H1 (cell line): ENCODE measurements at regions not wholly inside any gene's neighbourhood (a gene's known extent, or its start where the extent isn't known, plus 50 kb on each side); places are given as distances from the start of the nearest gene placed in this dataset.

Experiments
- CTCF ChIA-PET: fragments of 300-600 bp; sonication (Branson Sonifier 250); formaldehyde crosslinking; loops from one replicate; lab custom pipeline; 2021; ENCODE audit not compliant: partially characterized antibody; lab: Charles Lee
- POLR2A ChIA-PET: fragments of 300-600 bp; sonication (Branson Sonifier 250); formaldehyde crosslinking; loops from one replicate; lab custom pipeline; 2021; ENCODE audit warnings: inconsistent platforms; ENCODE audit not compliant: partially characterized antibody; lab: Charles Lee
- DNase-seq, 2 experiments: peaks; one replicate each; pipeline versions ENCODE4 v3.0.0 to v3.0.0-alpha.2; 2010 to 2022; ENCODE audit warnings: low spot score in 2 of 2, low read depth in 1 of 2, mixed read lengths in 1 of 2
- FAIRE-seq: peaks from 2 replicates; lab custom pipeline; 2011; peaks lifted over from hg19 to GRCh38; lab: Jason Lieb, UNC
- H2AFZ ChIP-seq: 2 replicates; pipeline ENCODE4 v1.8.1; 2012; ENCODE audit warnings: low read length, inconsistent platforms
- H2AK5ac ChIP-seq: 2 replicates; pipeline ENCODE4 v1.6.1; 2013; ENCODE audit warnings: low read depth, low read length
- H2BK120ac ChIP-seq: replicated peaks from 2 replicates; pipeline ENCODE3; 2013; ENCODE audit warnings: low read depth, low read length, inconsistent platforms
- H2BK12ac ChIP-seq: 2 replicates; pipeline ENCODE4 v1.6.1; 2013; ENCODE audit warnings: low read depth, low read length
- H2BK15ac ChIP-seq: 2 replicates; pipeline ENCODE4 v1.6.1; 2013; ENCODE audit warnings: low read length
- H2BK20ac ChIP-seq: 2 replicates; pipeline ENCODE4 v1.6.1; 2013; ENCODE audit warnings: low read length
- H2BK5ac ChIP-seq: 2 replicates; pipeline ENCODE4 v1.6.1; 2013; ENCODE audit warnings: low read depth, low read length
- H3K14ac ChIP-seq: 2 replicates; pipeline ENCODE4 v1.6.1; 2013; ENCODE audit warnings: inconsistent platforms; ENCODE audit not compliant: insufficient read length
- H3K18ac ChIP-seq: 2 replicates; pipeline ENCODE4 v1.6.1; 2013; ENCODE audit warnings: low read length; ENCODE audit errors: extremely low read depth
- H3K23ac ChIP-seq: 2 replicates; pipeline ENCODE4 v1.6.1; 2013; ENCODE audit warnings: inconsistent platforms; ENCODE audit not compliant: insufficient read length
- H3K23me2 ChIP-seq: 2 replicates; pipeline ENCODE4 v1.6.1; 2013; ENCODE audit warnings: low read depth, low read length
- H3K27ac ChIP-seq: 2 replicates; pipeline ENCODE4 v1.6.1; 2011; ENCODE audit warnings: low read depth, low read length, inconsistent platforms
- H3K27me3 ChIP-seq, 4 experiments: replicated peaks in 1 of 4; 1 replicate in 1 of 4; 2 replicates in 3 of 4; pipeline versions ENCODE4 v1.6.1 to v1.8.1; 2011 to 2013; ENCODE audit warnings: low read length in 3 of 4, mild to moderate bottlenecking in 3 of 4, inconsistent platforms in 2 of 4, mixed read lengths in 2 of 4, moderate library complexity in 1 of 4; ENCODE audit not compliant: control insufficient read depth in 3 of 4, insufficient read depth in 3 of 4; ENCODE audit errors: extremely low read depth in 1 of 4
- H3K36me3 ChIP-seq, 4 experiments: 2 replicates each; pipeline versions ENCODE4 v1.6.1 to v1.8.1; 2011 to 2013; ENCODE audit warnings: mild to moderate bottlenecking in 4 of 4, low read length in 3 of 4, moderate library complexity in 2 of 4, control low read depth in 1 of 4, inconsistent platforms in 1 of 4; ENCODE audit not compliant: insufficient read depth in 4 of 4, control insufficient read depth in 2 of 4
- H3K4ac ChIP-seq: replicated peaks from 2 replicates; pipeline ENCODE3; 2013; ENCODE audit warnings: low read length, low read depth, mixed read lengths, inconsistent platforms; ENCODE audit not compliant: insufficient read length
- H3K4me1 ChIP-seq, 4 experiments: replicated peaks in 1 of 4; 1 replicate in 1 of 4; 2 replicates in 3 of 4; pipeline versions ENCODE4 v1.6.1 to v1.8.1; 2011 to 2013; ENCODE audit warnings: low read length in 3 of 4, inconsistent platforms in 2 of 4, mixed read lengths in 1 of 4; ENCODE audit not compliant: insufficient read depth in 4 of 4, control insufficient read depth in 3 of 4
- H3K4me2 ChIP-seq, 2 experiments: 2 replicates each; pipeline versions ENCODE4 v1.6.1 to v1.8.1; 2011 to 2013; ENCODE audit warnings: low read depth in 2 of 2, low read length in 2 of 2, control low read depth in 1 of 2, inconsistent platforms in 1 of 2, mild to moderate bottlenecking in 1 of 2; ENCODE audit not compliant: insufficient read depth in 1 of 2
- H3K4me3 ChIP-seq, 4 experiments: fragments of 200-600, 300-600 bp in 1 of 4; sonication (generic), shearing (Covaris generic), sonication (Bioruptor Twin) in 1 of 4; 2 replicates each; pipeline versions ENCODE4 v1.5.1 to v1.8.1; 2011 to 2016; ENCODE audit warnings: low read length in 4 of 4, low read depth in 3 of 4, control low read depth in 2 of 4, inconsistent platforms in 2 of 4, mild to moderate bottlenecking in 2 of 4, mixed read lengths in 1 of 4, moderate library complexity in 1 of 4; ENCODE audit not compliant: insufficient read depth in 2 of 4; ENCODE audit errors: extremely low read depth in 1 of 4
- H3K56ac ChIP-seq: replicated peaks from 2 replicates; pipeline ENCODE3; 2013; ENCODE audit warnings: low read depth, mild to moderate bottlenecking, mixed read lengths, low read length, inconsistent platforms; ENCODE audit not compliant: insufficient read length
- H3K79me1 ChIP-seq: 2 replicates; pipeline ENCODE4 v1.6.1; 2013; ENCODE audit warnings: low read depth, low read length, control low read depth
- H3K79me2 ChIP-seq, 2 experiments: 2 replicates each; pipeline versions ENCODE4 v1.6.1 to v1.8.1; 2012 to 2013; ENCODE audit warnings: low read length in 2 of 2, mild to moderate bottlenecking in 2 of 2, inconsistent platforms in 1 of 2; ENCODE audit not compliant: insufficient read depth in 2 of 2, control insufficient read depth in 1 of 2
- H3K9ac ChIP-seq, 4 experiments: replicated peaks in 1 of 4; 1 replicate in 1 of 4; 2 replicates in 3 of 4; pipeline versions ENCODE4 v1.6.1 to v1.8.1; 2011 to 2013; ENCODE audit warnings: low read depth in 3 of 4, low read length in 3 of 4, control low read depth in 2 of 4, mild to moderate bottlenecking in 2 of 4, moderate library complexity in 2 of 4, inconsistent platforms in 1 of 4; ENCODE audit errors: extremely low read depth in 1 of 4
- H3K9me3 ChIP-seq, 2 experiments: 2 replicates each; pipeline versions ENCODE4 v1.6.1 to v1.8.1; 2012 to 2013; ENCODE audit warnings: mild to moderate bottlenecking in 2 of 2, moderate library complexity in 2 of 2, control low read depth in 1 of 2, inconsistent platforms in 1 of 2, low read depth in 1 of 2, low read length in 1 of 2, mixed read lengths in 1 of 2; ENCODE audit not compliant: insufficient read depth in 2 of 2
- H4K20me1 ChIP-seq, 2 experiments: replicated peaks in 1 of 2; 2 replicates each; pipeline versions ENCODE3 to v1.8.1; 2011 to 2013; ENCODE audit warnings: inconsistent platforms in 2 of 2, low read length in 2 of 2, mild to moderate bottlenecking in 1 of 2; ENCODE audit not compliant: insufficient read depth in 2 of 2, control insufficient read depth in 1 of 2
- H4K5ac ChIP-seq: 2 replicates; pipeline ENCODE4 v1.6.1; 2013; ENCODE audit warnings: low read length, low read depth, mixed read lengths, inconsistent platforms; ENCODE audit not compliant: insufficient read length
- H4K8ac ChIP-seq: 2 replicates; pipeline ENCODE4 v1.8.0; 2013; ENCODE audit warnings: mild to moderate bottlenecking, moderate library complexity, low read length, inconsistent platforms; ENCODE audit not compliant: insufficient read depth; ENCODE audit errors: extremely low read depth
- H4K91ac ChIP-seq: replicated peaks from 2 replicates; pipeline ENCODE3; 2013; ENCODE audit warnings: low read length, mixed read lengths, inconsistent platforms; ENCODE audit not compliant: insufficient read length
- ASH2L ChIP-seq: fragments of 200-600, 300-600 bp; sonication (generic); IDR thresholded peaks from one replicate; pipeline ENCODE4 v1.7.1; 2017; ENCODE audit warnings: low read length
- EP300 ChIP-seq, 2 experiments: IDR thresholded peaks; 1 replicate in 1 of 2; 2 replicates in 1 of 2; pipeline ENCODE4 v1.6.1; 2011 to 2012; ENCODE audit warnings: low read depth in 2 of 2, low read length in 2 of 2, mild to moderate bottlenecking in 2 of 2, borderline replicate concordance in 1 of 2, inconsistent platforms in 1 of 2, moderate library complexity in 1 of 2
- EZH2 ChIP-seq: fragments of 200-600 bp; sonication (generic); IDR thresholded peaks from 2 replicates; pipeline ENCODE4 v1.7.1; 2012; ENCODE audit warnings: low read depth, mild to moderate bottlenecking, moderate library complexity, low read length, inconsistent platforms; ENCODE audit not compliant: severe bottlenecking
- JUND ChIP-seq: IDR thresholded peaks from 2 replicates; pipeline ENCODE4 v1.6.1; 2011; ENCODE audit warnings: mild to moderate bottlenecking, improper control_type of control experiment, low read length
- KDM1A ChIP-seq: fragments of 200-600, 300-600 bp; sonication (generic); IDR thresholded peaks from 2 replicates; pipeline ENCODE4 v1.7.1; 2016; ENCODE audit warnings: mild to moderate bottlenecking, low read length, borderline replicate concordance
- MAX ChIP-seq: IDR thresholded peaks from 2 replicates; pipeline ENCODE4 v1.6.1; 2012; ENCODE audit warnings: inconsistent platforms
- NRF1 ChIP-seq: IDR thresholded peaks from 2 replicates; pipeline ENCODE4 v1.6.1; 2011; ENCODE audit warnings: mild to moderate bottlenecking, low read depth, low read length, improper control_type of control experiment
- RFX5 ChIP-seq: IDR thresholded peaks from 2 replicates; pipeline ENCODE4 v1.6.1; 2011; ENCODE audit warnings: low read depth, low read length, improper control_type of control experiment, borderline replicate concordance
- SRF ChIP-seq: IDR thresholded peaks from 2 replicates; pipeline ENCODE4 v1.6.1; 2011; ENCODE audit warnings: mild to moderate bottlenecking, low read depth, low read length, moderate library complexity
- TBP ChIP-seq: IDR thresholded peaks from 2 replicates; pipeline ENCODE4 v1.6.1; 2011; ENCODE audit warnings: low read depth, low read length, improper control_type of control experiment
- WGBS, 2 experiments: shearing (Covaris generic) in 1 of 2; methylation state at CpG; one replicate each; pipeline versions ENCODE4 v1.1.6 to v1.1.7; 2013 to 2015; ENCODE audit warnings: low lambda C conversion rate in 2 of 2, mixed read lengths in 2 of 2, inconsistent platforms in 1 of 2, low coverage in 1 of 2, missing lambda C conversion rate in 1 of 2; ENCODE audit not compliant: insufficient replicate concordance in 2 of 2, insufficient coverage in 1 of 2, insufficient read length in 1 of 2; ENCODE audit errors: extremely low coverage in 1 of 2, missing lambda C conversion rate in 1 of 2; 5-methylcytosine and 5-hydroxymethylcytosine counted together
- TF ChIP-seq, protein P1 (sequence below): IDR thresholded peaks from 2 replicates; pipeline ENCODE4 v1.6.1; 2012; ENCODE audit warnings: low read length, inconsistent platforms

GRCh38 chr9:115980976-115981375 is 172.6 kb upstream of the PAPPA start:
- no peaks in the 10 kb centered on the region for H3K9me3 ChIP-seq
- H3K4ac ChIP-seq: no peak overlapping the region
- no peak overlapping the region for H2BK120ac ChIP-seq
- no peak overlapping the region for H2AK5ac ChIP-seq
- TF ChIP-seq EP300 (IDR thresholded peaks at IDR 0.05; ENCODE audit: borderline replicate concordance in 1 of 2, low read depth in 2 of 2, low read length in 2 of 2) (no peak), ASH2L (no peak), JUND (no peak), KDM1A (no peak), SRF (no peak), NRF1 (no peak), TBP (no peak), MAX (no peak), RFX5 (no peak), EZH2 (no peak)
- TF ChIP-seq, protein P1, sequence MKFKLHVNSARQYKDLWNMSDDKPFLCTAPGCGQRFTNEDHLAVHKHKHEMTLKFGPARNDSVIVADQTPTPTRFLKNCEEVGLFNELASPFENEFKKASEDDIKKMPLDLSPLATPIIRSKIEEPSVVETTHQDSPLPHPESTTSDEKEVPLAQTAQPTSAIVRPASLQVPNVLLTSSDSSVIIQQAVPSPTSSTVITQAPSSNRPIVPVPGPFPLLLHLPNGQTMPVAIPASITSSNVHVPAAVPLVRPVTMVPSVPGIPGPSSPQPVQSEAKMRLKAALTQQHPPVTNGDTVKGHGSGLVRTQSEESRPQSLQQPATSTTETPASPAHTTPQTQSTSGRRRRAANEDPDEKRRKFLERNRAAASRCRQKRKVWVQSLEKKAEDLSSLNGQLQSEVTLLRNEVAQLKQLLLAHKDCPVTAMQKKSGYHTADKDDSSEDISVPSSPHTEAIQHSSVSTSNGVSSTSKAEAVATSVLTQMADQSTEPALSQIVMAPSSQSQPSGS: no peak
- no peaks in the 10 kb centered on the region for H3K27me3 ChIP-seq
- H3K4me3 ChIP-seq: no peak overlapping the region
- no peak overlapping the region for H4K8ac ChIP-seq
- H3K4me1 ChIP-seq: no peaks in the 10 kb centered on the region
- no peak for DNase-seq
- H2BK20ac ChIP-seq: no peak overlapping the region
- WGBS, 2 experiments: 87% methylated on average over 4 of the region's 4 CpGs; no CpG with 5 or more reads in 1 of the 2 experiments
- H3K23me2 ChIP-seq: no peaks in the 10 kb centered on the region
- no peak overlapping the region for H3K27ac ChIP-seq
- no peak overlapping the region for H2BK5ac ChIP-seq
- H3K18ac ChIP-seq: no peak overlapping the region
- no peak for FAIRE-seq
- H3K79me2 ChIP-seq: no peaks in the 10 kb centered on the region
- H3K23ac ChIP-seq: no peak overlapping the region
- no peak overlapping the region for H3K4me2 ChIP-seq
- no peaks in the 10 kb centered on the region for H3K36me3 ChIP-seq
- H3K9ac ChIP-seq: no peak overlapping the region
- H2BK12ac ChIP-seq: no peak overlapping the region
- H4K5ac ChIP-seq: no peak overlapping the region
- H2BK15ac ChIP-seq: no peak overlapping the region
- POLR2A ChIA-PET: no interaction called here
- no peak overlapping the region for H4K91ac ChIP-seq
- no peak overlapping the region for H3K14ac ChIP-seq
- no peaks in the 10 kb centered on the region for H4K20me1 ChIP-seq
- CTCF ChIA-PET: interaction anchor here (1.0 kb wide), 1 partner anchor 22 kb away, joined by 3 read pairs; no protein-coding TSS in a partner anchor
- no peak overlapping the region for H3K56ac ChIP-seq
- peak overlapping the region; percentile 86; the same call in 1 of the 2 replicates for H2AFZ ChIP-seq
- H3K79me1 ChIP-seq: no peaks in the 10 kb centered on the region
